H9 (cell line): ENCODE measurements at regions not wholly inside any gene's neighbourhood (a gene's known extent, or its start where the extent isn't known, plus 50 kb on each side); places are given as distances from the start of the nearest gene placed in this dataset.

ENCODE experiments used
- DNase-seq: peaks from one replicate; pipeline ENCODE4 v3.0.0-alpha.2; 2017
- H2AFZ ChIP-seq: one replicate; pipeline ENCODE4 v1.6.1; 2013; ENCODE audit warnings: mild to moderate bottlenecking, low read length, control low read depth, moderate library complexity
- H2AK5ac ChIP-seq: 2 replicates; pipeline ENCODE4 v1.6.1; 2013; ENCODE audit warnings: low read length, control low read depth, mixed read lengths; ENCODE audit not compliant: insufficient read length
- H2BK120ac ChIP-seq: one replicate; pipeline ENCODE4 v1.6.1; 2013; ENCODE audit warnings: low read depth, mild to moderate bottlenecking, low read length, control low read depth, inconsistent platforms; ENCODE audit not compliant: poor library complexity, severe bottlenecking
- H2BK12ac ChIP-seq: 2 replicates; pipeline ENCODE4 v1.6.1; 2013; ENCODE audit warnings: low read length, control low read depth, mixed read lengths, low read depth; ENCODE audit not compliant: insufficient read length
- H2BK15ac ChIP-seq: 2 replicates; pipeline ENCODE4 v1.6.1; 2013; ENCODE audit warnings: low read depth, low read length, control low read depth
- H2BK20ac ChIP-seq: one replicate; pipeline ENCODE4 v1.6.1; 2013; ENCODE audit warnings: low read depth, mild to moderate bottlenecking, low read length, control low read depth, inconsistent platforms; ENCODE audit not compliant: poor library complexity, severe bottlenecking
- H2BK5ac ChIP-seq: 2 replicates; pipeline ENCODE4 v1.6.1; 2013; ENCODE audit warnings: low read length, control low read depth, mixed read lengths; ENCODE audit not compliant: insufficient read length
- H3K14ac ChIP-seq: 2 replicates; pipeline ENCODE4 v1.6.1; 2013; ENCODE audit warnings: low read length, control low read depth; ENCODE audit not compliant: insufficient read depth
- H3K18ac ChIP-seq: 2 replicates; pipeline ENCODE4 v1.6.1; 2013; ENCODE audit warnings: low read depth, mild to moderate bottlenecking, mixed read lengths, low read length, control low read depth; ENCODE audit not compliant: insufficient read length
- H3K23ac ChIP-seq: 2 replicates; pipeline ENCODE4 v1.6.1; 2013; ENCODE audit warnings: low read length, control low read depth, mixed read lengths, low read depth; ENCODE audit not compliant: insufficient read length
- H3K23me2 ChIP-seq: 2 replicates; pipeline ENCODE4 v1.6.1; 2013; ENCODE audit warnings: low read depth, mild to moderate bottlenecking, mixed read lengths, low read length, control low read depth; ENCODE audit not compliant: insufficient read length, poor library complexity, severe bottlenecking
- H3K27ac ChIP-seq: 2 replicates; pipeline ENCODE4 v1.5.1; 2013; ENCODE audit warnings: low read length, control low read depth, mixed read lengths, low read depth; ENCODE audit not compliant: insufficient read length
- H3K27me3 ChIP-seq: 2 replicates; pipeline ENCODE4 v1.6.1; 2013; ENCODE audit warnings: low read length, control low read depth, inconsistent platforms; ENCODE audit not compliant: insufficient read depth
- H3K4ac ChIP-seq: 2 replicates; pipeline ENCODE4 v1.6.1; 2013; ENCODE audit warnings: low read depth, mild to moderate bottlenecking, control low read depth, inconsistent platforms, low read length, moderate library complexity
- H3K4me1 ChIP-seq: 2 replicates; pipeline ENCODE4 v1.6.1; 2013; ENCODE audit warnings: low read length, control low read depth, inconsistent platforms; ENCODE audit not compliant: insufficient read depth
- H3K4me2 ChIP-seq: 2 replicates; pipeline ENCODE4 v1.6.1; 2013; ENCODE audit warnings: low read length, control low read depth, mixed read lengths; ENCODE audit not compliant: insufficient read length, insufficient read depth
- H3K56ac ChIP-seq: 2 replicates; pipeline ENCODE4 v1.6.1; 2013; ENCODE audit warnings: low read depth, mild to moderate bottlenecking, mixed read lengths, low read length, control low read depth; ENCODE audit not compliant: insufficient read length
- H3K79me1 ChIP-seq: 2 replicates; pipeline ENCODE4 v1.6.1; 2013; ENCODE audit warnings: low read depth, mild to moderate bottlenecking, moderate library complexity, low read length, control low read depth, inconsistent platforms; ENCODE audit not compliant: insufficient read depth, poor library complexity, severe bottlenecking
- H3K79me2 ChIP-seq: 2 replicates; pipeline ENCODE4 v1.6.1; 2013; ENCODE audit warnings: low read length, control low read depth, inconsistent platforms; ENCODE audit not compliant: insufficient read depth
- H3K9ac ChIP-seq: 2 replicates; pipeline ENCODE4 v1.6.1; 2013; ENCODE audit warnings: low read length, control low read depth, mixed read lengths; ENCODE audit not compliant: insufficient read length; ENCODE audit errors: extremely low read depth
- H3K9me3 ChIP-seq: one replicate; pipeline ENCODE4 v1.6.1; 2013; ENCODE audit warnings: low read depth, low read length, inconsistent platforms; ENCODE audit not compliant: control insufficient read depth
- H3T11ph ChIP-seq: one replicate; pipeline ENCODE4 v1.6.1; 2013; ENCODE audit warnings: mild to moderate bottlenecking, low read length, control low read depth, inconsistent platforms
- H4K20me1 ChIP-seq: one replicate; pipeline ENCODE4 v1.6.1; 2013; ENCODE audit not compliant: control insufficient read depth, insufficient read length, insufficient read depth
- H4K5ac ChIP-seq: 2 replicates; pipeline ENCODE4 v1.6.1; 2013; ENCODE audit warnings: low read depth, mild to moderate bottlenecking, mixed read lengths, low read length, control low read depth; ENCODE audit not compliant: insufficient read length
- H4K8ac ChIP-seq: replicated peaks from 2 replicates; pipeline ENCODE4 v1.6.1; 2013; ENCODE audit warnings: low read length, control low read depth, mixed read lengths, low read depth; ENCODE audit not compliant: insufficient read length
- H4K91ac ChIP-seq: 2 replicates; pipeline ENCODE4 v1.6.1; 2013; ENCODE audit warnings: low read depth, mild to moderate bottlenecking, moderate library complexity, mixed read lengths, low read length, control low read depth; ENCODE audit not compliant: insufficient read length
- H3K27ac Mint-ChIP-seq, 3 experiments: 2 replicates in 2 of 3; 3 replicates in 1 of 3; pipeline ENCODE4 v1.8.0; 2020 to 2021; ENCODE audit warnings: mixed read lengths in 3 of 3, mild to moderate bottlenecking in 1 of 3, moderate library complexity in 1 of 3
- H3K27me3 Mint-ChIP-seq: 2 replicates; pipeline ENCODE4 v1.8.0; 2021; ENCODE audit warnings: low read depth, mild to moderate bottlenecking, moderate library complexity, mixed read lengths
- H3K36me3 Mint-ChIP-seq, 3 experiments: 2 replicates in 2 of 3; 3 replicates in 1 of 3; pipeline ENCODE4 v1.8.0; 2020 to 2021; ENCODE audit warnings: low read depth in 3 of 3, mixed read lengths in 3 of 3; ENCODE audit not compliant: insufficient read depth in 1 of 3
- H3K4me1 Mint-ChIP-seq, 2 experiments: 2 replicates each; pipeline ENCODE4 v1.8.0; 2020; ENCODE audit warnings: mixed read lengths in 2 of 2
- H3K4me3 Mint-ChIP-seq, 2 experiments: 2 replicates in 1 of 2; 3 replicates in 1 of 2; pipeline ENCODE4 v1.8.0; 2020 to 2021; ENCODE audit warnings: mild to moderate bottlenecking in 2 of 2, mixed read lengths in 2 of 2, moderate library complexity in 1 of 2
- H3K9me3 Mint-ChIP-seq, 2 experiments: 2 replicates in 1 of 2; 3 replicates in 1 of 2; pipeline ENCODE4 v1.8.0; 2020; ENCODE audit warnings: mild to moderate bottlenecking in 2 of 2, mixed read lengths in 2 of 2, moderate library complexity in 1 of 2
- CTCF ChIP-seq: fragments of 200-600 bp; sonication (generic); conservative IDR thresholded peaks from 3 replicates; pipeline ENCODE4 v1.8.0; 2021; ENCODE audit warnings: antibody characterized with exemption, mild to moderate bottlenecking
- WGBS: extraction: QIAGEN DNeasy Blood & Tissue Kit; methylation state at CpG from one replicate; pipeline ENCODE4 v1.1.7; 2013; ENCODE audit warnings: missing lambda C conversion rate, low lambda C conversion rate, mixed read lengths; ENCODE audit not compliant: insufficient read length; ENCODE audit errors: extremely low coverage; 5-methylcytosine and 5-hydroxymethylcytosine counted together

- H2BK120ac ChIP-seq: no peak overlapping the region
- no peak overlapping the region for H2AK5ac ChIP-seq
- no peaks in the 10 kb centered on the region for H3K9me3 ChIP-seq
- no peak overlapping the region for H3K18ac ChIP-seq
- H4K91ac ChIP-seq: no peak overlapping the region
- H3K4ac ChIP-seq: no peak overlapping the region
- H3T11ph ChIP-seq: no peak overlapping the region
- H3K9ac ChIP-seq: no peak overlapping the region
- H4K8ac ChIP-seq: no peak overlapping the region
- H2BK12ac ChIP-seq: no peak overlapping the region
- no peak overlapping the region for H3K56ac ChIP-seq
- no peak overlapping the region; a peak in 1 of 5 replicates for H3K4me3 Mint-ChIP-seq
- H2BK15ac ChIP-seq: no peak overlapping the region
- H3K4me1 Mint-ChIP-seq: peaks cover 0 to 2% of the 10 kb centered on the region in 2 experiments; a peak in 1 of 4 replicates
- no peaks in the 10 kb centered on the region for H3K27me3 ChIP-seq
- no peaks in the 10 kb centered on the region for H4K20me1 ChIP-seq
- H3K36me3 Mint-ChIP-seq: peaks cover 0 to 8% (median 2%) of the 10 kb centered on the region in 3 experiments; a peak in 3 of 7 replicates
- H3K79me1 ChIP-seq: no peaks in the 10 kb centered on the region
- no CpG with 5 or more reads among the region's 1 CpG for WGBS
- no peak overlapping the region for H3K14ac ChIP-seq
- TF ChIP-seq CTCF: no peak
- H3K27ac Mint-ChIP-seq: no peak overlapping the region
- H3K27me3 Mint-ChIP-seq: peaks cover 1% of the 10 kb centered on the region; the same call in 1 of the 2 replicates
- H2AFZ ChIP-seq: no peak overlapping the region
- H2BK20ac ChIP-seq: no peak overlapping the region
- H3K9me3 Mint-ChIP-seq: peaks cover 10 to 12% of the 10 kb centered on the region in 2 experiments
- H2BK5ac ChIP-seq: no peak overlapping the region
- no peak overlapping the region for H3K23ac ChIP-seq
- no peaks in the 10 kb centered on the region for H3K79me2 ChIP-seq
- DNase-seq: no peak
- peaks cover 2% of the 10 kb centered on the region; the same call in 1 of the 2 replicates for H3K4me1 ChIP-seq
- H4K5ac ChIP-seq: no peak overlapping the region
- H3K4me2 ChIP-seq: no peak overlapping the region
- H3K27ac ChIP-seq: no peak overlapping the region
- no peaks in the 10 kb centered on the region for H3K23me2 ChIP-seq
Observed at GRCh38 chr3:39605837-39606236, 138.4 kb downstream of the MOBP start.
